ENCODE measurements at regions not wholly inside any gene's neighbourhood (a gene's known extent, or its start where the extent isn't known, plus 50 kb on each side); places are given as distances from the start of the nearest gene placed in this dataset.

DNA sequence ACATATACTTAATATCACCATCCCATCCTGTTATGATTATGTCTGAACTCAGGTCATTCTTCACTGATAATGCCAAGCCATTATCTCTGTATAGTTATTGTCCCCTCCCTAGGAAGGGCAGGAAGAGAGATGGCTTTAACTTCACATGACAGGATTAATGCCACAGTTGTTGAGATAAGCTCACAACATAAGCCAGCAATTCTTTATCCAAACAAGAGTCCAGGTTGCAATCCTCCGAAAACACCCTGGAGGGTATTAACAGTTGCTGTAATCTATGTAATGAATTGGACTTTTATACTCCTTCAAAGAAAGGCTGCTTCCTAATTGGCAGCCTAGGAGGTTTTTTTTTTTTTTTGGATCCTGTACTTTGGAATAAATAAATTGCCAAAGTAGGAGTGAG is 779.4 kb downstream of the SEMA5A start:
- TF ChIP-seq, protein P1, sequence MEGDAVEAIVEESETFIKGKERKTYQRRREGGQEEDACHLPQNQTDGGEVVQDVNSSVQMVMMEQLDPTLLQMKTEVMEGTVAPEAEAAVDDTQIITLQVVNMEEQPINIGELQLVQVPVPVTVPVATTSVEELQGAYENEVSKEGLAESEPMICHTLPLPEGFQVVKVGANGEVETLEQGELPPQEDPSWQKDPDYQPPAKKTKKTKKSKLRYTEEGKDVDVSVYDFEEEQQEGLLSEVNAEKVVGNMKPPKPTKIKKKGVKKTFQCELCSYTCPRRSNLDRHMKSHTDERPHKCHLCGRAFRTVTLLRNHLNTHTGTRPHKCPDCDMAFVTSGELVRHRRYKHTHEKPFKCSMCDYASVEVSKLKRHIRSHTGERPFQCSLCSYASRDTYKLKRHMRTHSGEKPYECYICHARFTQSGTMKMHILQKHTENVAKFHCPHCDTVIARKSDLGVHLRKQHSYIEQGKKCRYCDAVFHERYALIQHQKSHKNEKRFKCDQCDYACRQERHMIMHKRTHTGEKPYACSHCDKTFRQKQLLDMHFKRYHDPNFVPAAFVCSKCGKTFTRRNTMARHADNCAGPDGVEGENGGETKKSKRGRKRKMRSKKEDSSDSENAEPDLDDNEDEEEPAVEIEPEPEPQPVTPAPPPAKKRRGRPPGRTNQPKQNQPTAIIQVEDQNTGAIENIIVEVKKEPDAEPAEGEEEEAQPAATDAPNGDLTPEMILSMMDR (IDR thresholded peaks at IDR 0.05; ENCODE audit: poor library complexity, severe bottlenecking): no peak
- TF ChIP-seq EP300 (conservative IDR thresholded peaks at IDR 0.05; ENCODE audit: poor library complexity, severe bottlenecking) (no peak), RAD21 (conservative IDR thresholded peaks at IDR 0.05) (no peak), POLR2AphosphoS5 (IDR thresholded peaks at IDR 0.05) (no peak), TAF1 (IDR thresholded peaks at IDR 0.05; ENCODE audit: low read depth) (no peak), EZH2 (IDR thresholded peaks at IDR 0.05; ENCODE audit: borderline replicate concordance, insufficient read depth, low read length, poor library complexity, severe bottlenecking) (no peak)

Data from neural cell (in vitro differentiated cells).